ENCODE measurements at regions not wholly inside any gene's neighbourhood (a gene's known extent, or its start where the extent isn't known, plus 50 kb on each side); places are given as distances from the start of the nearest gene placed in this dataset.

GRCh38 chr2:226673314-226673723, 126.3 kb downstream of the IRS1 start:
- DNase-seq (ENCODE audit: low read depth, low spot score) = peak; percentile 87
- in situ Hi-C loops (cut with HindIII; ENCODE audit: low sequenced_read_pairs) = no loop called here
- no peak for TF ChIP-seq CTCF (IDR thresholded peaks at IDR 0.05; ENCODE audit: low read depth, low read length)
- H3K4me3 ChIP-seq (ENCODE audit: low read depth, low read length) = no peak overlapping the region

DNA sequence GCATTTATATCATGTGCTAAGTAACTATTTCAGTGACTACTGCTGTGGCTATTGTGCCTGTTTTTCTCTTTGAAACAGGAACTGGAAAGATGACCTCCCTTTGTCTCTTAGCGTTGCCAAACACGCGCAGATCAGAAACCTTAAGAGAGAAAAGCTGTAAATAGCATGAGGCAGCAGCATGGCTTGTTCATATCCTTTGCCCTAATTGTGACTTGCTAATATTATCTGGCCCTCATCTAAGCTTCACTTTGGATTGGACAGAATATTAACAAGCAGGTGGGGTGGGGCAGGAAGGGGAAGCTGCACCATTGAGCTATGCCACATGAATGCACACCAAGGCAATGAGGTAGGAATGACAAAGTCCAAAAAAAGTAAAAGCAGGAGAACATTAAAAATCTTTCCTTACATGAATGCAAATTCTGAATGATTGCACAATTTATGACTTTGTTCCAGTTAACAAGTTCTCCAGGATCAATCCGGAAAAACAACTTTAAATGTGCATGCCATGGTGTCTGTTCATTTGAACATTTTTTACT, 128.4 kb downstream of the IRS1 start:
- no peak overlapping the region for H3K4me3 ChIP-seq (ENCODE audit: low read depth, low read length)
- in situ Hi-C loops (cut with HindIII; ENCODE audit: low sequenced_read_pairs) = no loop called here
- no peak for DNase-seq (ENCODE audit: low read depth, low spot score)
- no peak for TF ChIP-seq CTCF (IDR thresholded peaks at IDR 0.05; ENCODE audit: low read depth, low read length)

DNA sequence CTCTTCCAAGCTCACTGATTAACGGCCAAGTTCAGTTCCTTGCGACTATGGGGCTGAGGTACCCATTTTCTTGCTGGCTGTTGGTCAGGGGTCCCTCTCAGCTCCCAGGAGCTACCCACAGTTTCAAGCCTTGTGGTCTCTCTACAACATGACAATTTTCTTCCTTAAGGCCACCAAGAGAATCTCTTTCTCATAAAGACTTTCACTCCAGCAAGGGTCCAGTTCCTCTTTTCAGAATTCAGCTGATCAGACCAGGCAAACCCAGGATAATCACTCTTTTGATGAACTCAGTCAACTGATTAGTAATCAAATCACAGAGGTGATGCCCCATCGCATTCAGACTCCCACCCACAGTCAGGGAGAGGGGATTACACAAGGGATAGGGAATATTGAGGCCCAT, 129.7 kb downstream of the IRS1 start:
- TF ChIP-seq CTCF (IDR thresholded peaks at IDR 0.05; ENCODE audit: low read depth, low read length) = no peak
- no peak overlapping the region for H3K4me3 ChIP-seq (ENCODE audit: low read depth, low read length)
- in situ Hi-C loops (cut with HindIII; ENCODE audit: low sequenced_read_pairs) = no loop called here
- DNase-seq (ENCODE audit: low read depth, low spot score) = no peak

GRCh38 chr2:226669249-226669648, 130.4 kb downstream of the IRS1 start:
- TF ChIP-seq CTCF (IDR thresholded peaks at IDR 0.05; ENCODE audit: low read depth, low read length) = no peak
- DNase-seq (ENCODE audit: low read depth, low spot score) = no peak
- no peak overlapping the region for H3K4me3 ChIP-seq (ENCODE audit: low read depth, low read length)
- in situ Hi-C loops (cut with HindIII; ENCODE audit: low sequenced_read_pairs) = no loop called here

DNA sequence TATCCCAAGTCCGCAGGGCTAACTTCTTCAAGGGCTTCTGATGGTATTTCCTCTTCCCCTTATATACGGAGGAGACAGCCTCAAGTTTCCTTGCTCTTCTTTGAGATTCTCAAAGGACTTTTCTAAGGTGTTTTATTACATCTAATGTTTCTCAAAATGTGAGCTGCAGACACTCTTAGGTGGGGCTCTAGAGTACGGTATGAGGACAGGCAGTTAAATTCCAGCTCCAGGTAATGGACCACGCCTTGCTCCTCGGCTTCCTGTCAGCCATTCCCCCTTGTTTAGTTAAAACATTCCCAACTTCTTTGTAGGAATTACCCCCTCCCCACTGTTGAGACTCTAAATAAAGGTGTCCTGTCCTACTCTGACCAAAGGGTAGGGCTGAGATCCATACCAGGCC, 131.9 kb downstream of the IRS1 start:
- DNase-seq (ENCODE audit: low read depth, low spot score) = no peak
- no peak for TF ChIP-seq CTCF (IDR thresholded peaks at IDR 0.05; ENCODE audit: low read depth, low read length)
- in situ Hi-C loops (cut with HindIII; ENCODE audit: low sequenced_read_pairs) = no loop called here

GRCh38 chr2:226665306-226665831, 134.3 kb downstream of the IRS1 start:
- in situ Hi-C loops (cut with HindIII; ENCODE audit: low sequenced_read_pairs) = no loop called here
- H3K4me3 ChIP-seq (ENCODE audit: low read depth, low read length) = no peak overlapping the region
- no peak for TF ChIP-seq CTCF (IDR thresholded peaks at IDR 0.05; ENCODE audit: low read depth, low read length)
- no peak for DNase-seq (ENCODE audit: low read depth, low spot score)

More for the DNA sequence above, 131.9 kb downstream of the IRS1 start:
- no peak overlapping the region for H3K4me3 ChIP-seq (ENCODE audit: low read depth, low read length)
